HEK293 (cell line): ENCODE measurements at regions not wholly inside any gene's neighbourhood (a gene's known extent, or its start where the extent isn't known, plus 50 kb on each side); places are given as distances from the start of the nearest gene placed in this dataset.

Experiments
- ATF2 ChIP-seq: fragments of 450-650 bp; formaldehyde crosslinking; IDR thresholded peaks from 2 replicates; pipeline ENCODE4 v1.5.1; 2016; ENCODE audit warnings: missing biosample characterization, missing genetic modification characterization, low read depth
- GLIS1 ChIP-seq: fragments of 450-650 bp; formaldehyde crosslinking; IDR thresholded peaks from 2 replicates; pipeline ENCODE4 v1.5.1; 2016; ENCODE audit warnings: missing biosample characterization, missing genetic modification characterization
- HOXC10 ChIP-seq: sonication (generic); formaldehyde crosslinking; IDR thresholded peaks from 2 replicates; pipeline ENCODE4 v1.8.1; 2023; ENCODE audit warnings: mild to moderate bottlenecking, missing genetic modification reagents
- HOXD13 ChIP-seq: sonication (generic); formaldehyde crosslinking; IDR thresholded peaks from 2 replicates; pipeline ENCODE4 v1.8.0; 2022; ENCODE audit warnings: missing genetic modification reagents, borderline replicate concordance
- KLF10 ChIP-seq: fragments of 450-650 bp; IDR thresholded peaks from 2 replicates; pipeline ENCODE4 v1.5.1; 2018; ENCODE audit warnings: missing biosample characterization, mild to moderate bottlenecking, missing genetic modification characterization
- ZBTB8A ChIP-seq: fragments of 450-650 bp; formaldehyde crosslinking; IDR thresholded peaks from 2 replicates; pipeline ENCODE4 v1.5.1; 2016; ENCODE audit warnings: missing biosample characterization, missing genetic modification characterization
- ZNF426 ChIP-seq: fragments of 450-650 bp; formaldehyde crosslinking; IDR thresholded peaks from 2 replicates; pipeline ENCODE4 v1.5.1; 2017; ENCODE audit warnings: missing biosample characterization, missing genetic modification characterization, mild to moderate bottlenecking, inconsistent platforms, moderate library complexity
- ZNF473 ChIP-seq: fragments of 450-650 bp; formaldehyde crosslinking; IDR thresholded peaks from 2 replicates; pipeline ENCODE4 v1.5.1; 2017; ENCODE audit warnings: missing biosample characterization, missing genetic modification characterization
- ZNF561 ChIP-seq: fragments of 450-650 bp; IDR thresholded peaks from 2 replicates; pipeline ENCODE4 v1.5.1; 2018; ENCODE audit warnings: missing biosample characterization, missing genetic modification characterization, borderline replicate concordance
- TF ChIP-seq, protein P1 (sequence below): fragments of 450-650 bp; formaldehyde crosslinking; IDR thresholded peaks from 2 replicates; pipeline ENCODE4 v1.5.1; 2017; ENCODE audit warnings: missing biosample characterization, missing genetic modification characterization
- TF ChIP-seq, protein P2 (sequence below): fragments of 450-650 bp; formaldehyde crosslinking; IDR thresholded peaks from 2 replicates; pipeline ENCODE4 v1.5.1; 2016; ENCODE audit warnings: missing biosample characterization, missing genetic modification characterization

DNA sequence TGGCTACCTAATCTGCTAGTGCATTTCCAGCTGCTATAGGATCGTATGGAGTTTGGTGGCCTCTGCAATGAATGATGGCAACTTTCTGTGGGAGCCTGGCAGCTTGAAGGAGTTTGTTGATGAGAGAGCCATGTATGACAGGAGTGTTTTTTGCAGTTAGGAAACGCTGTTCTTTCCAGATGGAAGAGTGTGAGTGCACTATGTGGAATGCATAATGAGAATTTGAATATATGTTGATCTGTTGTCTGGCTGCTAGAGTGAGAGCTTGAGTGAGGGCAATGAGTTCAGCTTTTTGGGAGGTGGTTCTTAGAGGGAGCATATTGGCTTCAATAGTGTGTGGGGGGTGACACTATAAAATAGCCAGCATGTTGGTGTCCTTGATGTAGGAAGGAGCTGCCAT, 51.0 kb upstream of the APOBEC4 start (continued):
- TF ChIP-seq, protein P1, sequence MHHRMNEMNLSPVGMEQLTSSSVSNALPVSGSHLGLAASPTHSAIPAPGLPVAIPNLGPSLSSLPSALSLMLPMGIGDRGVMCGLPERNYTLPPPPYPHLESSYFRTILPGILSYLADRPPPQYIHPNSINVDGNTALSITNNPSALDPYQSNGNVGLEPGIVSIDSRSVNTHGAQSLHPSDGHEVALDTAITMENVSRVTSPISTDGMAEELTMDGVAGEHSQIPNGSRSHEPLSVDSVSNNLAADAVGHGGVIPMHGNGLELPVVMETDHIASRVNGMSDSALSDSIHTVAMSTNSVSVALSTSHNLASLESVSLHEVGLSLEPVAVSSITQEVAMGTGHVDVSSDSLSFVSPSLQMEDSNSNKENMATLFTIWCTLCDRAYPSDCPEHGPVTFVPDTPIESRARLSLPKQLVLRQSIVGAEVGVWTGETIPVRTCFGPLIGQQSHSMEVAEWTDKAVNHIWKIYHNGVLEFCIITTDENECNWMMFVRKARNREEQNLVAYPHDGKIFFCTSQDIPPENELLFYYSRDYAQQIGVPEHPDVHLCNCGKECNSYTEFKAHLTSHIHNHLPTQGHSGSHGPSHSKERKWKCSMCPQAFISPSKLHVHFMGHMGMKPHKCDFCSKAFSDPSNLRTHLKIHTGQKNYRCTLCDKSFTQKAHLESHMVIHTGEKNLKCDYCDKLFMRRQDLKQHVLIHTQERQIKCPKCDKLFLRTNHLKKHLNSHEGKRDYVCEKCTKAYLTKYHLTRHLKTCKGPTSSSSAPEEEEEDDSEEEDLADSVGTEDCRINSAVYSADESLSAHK (tag by site-specific recombination), result no peak
- TF ChIP-seq, protein P2, sequence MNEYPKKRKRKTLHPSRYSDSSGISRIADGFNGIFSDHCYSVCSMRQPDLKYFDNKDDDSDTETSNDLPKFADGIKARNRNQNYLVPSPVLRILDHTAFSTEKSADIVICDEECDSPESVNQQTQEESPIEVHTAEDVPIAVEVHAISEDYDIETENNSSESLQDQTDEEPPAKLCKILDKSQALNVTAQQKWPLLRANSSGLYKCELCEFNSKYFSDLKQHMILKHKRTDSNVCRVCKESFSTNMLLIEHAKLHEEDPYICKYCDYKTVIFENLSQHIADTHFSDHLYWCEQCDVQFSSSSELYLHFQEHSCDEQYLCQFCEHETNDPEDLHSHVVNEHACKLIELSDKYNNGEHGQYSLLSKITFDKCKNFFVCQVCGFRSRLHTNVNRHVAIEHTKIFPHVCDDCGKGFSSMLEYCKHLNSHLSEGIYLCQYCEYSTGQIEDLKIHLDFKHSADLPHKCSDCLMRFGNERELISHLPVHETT (tag by site-specific recombination), result no peak
- TF ChIP-seq GLIS1 (no peak), KLF10 (tag by site-specific recombination) (no peak), HOXC10 (CRISPR knock-in tag) (no peak), ZBTB8A (tag by site-specific recombination) (no peak), ZNF426 (tag by site-specific recombination) (no peak), ZNF561 (tag by site-specific recombination) (no peak), HOXD13 (CRISPR knock-in tag) (no peak), ATF2 (tag by site-specific recombination) (no peak), ZNF473 (tag by site-specific recombination) (no peak)
